Activated T-helper 9 cell treated with anti-CD3 and anti-CD28 coated beads, Interleukin-2, amount 50 U/mL, for 16 hours (primary cell): ENCODE measurements at regions not wholly inside any gene's neighbourhood (a gene's known extent, or its start where the extent isn't known, plus 50 kb on each side); places are given as distances from the start of the nearest gene placed in this dataset.
A peak's percentile ranks its signal among the peaks of the same experiment; 100 is the strongest.
"Not testable (repeated sequence)": the region's sequence is repeated elsewhere in the genome, so short reads cannot be mapped to it uniquely, and the experiment has no call there.

Experiments
- DNase-seq: peaks from one replicate; pipeline ENCODE4 v3.0.0-alpha.2; 2020; ENCODE audit warnings: low read depth

- DNase-seq, result no peak
Measured at GRCh38 chr9:20238921-20239320, 383.4 kb downstream of the MLLT3 start.

- no peak for DNase-seq
Measured at GRCh38 chr9:20237686-20238085, 384.6 kb downstream of the MLLT3 start.

GRCh38 chr9:20236676-20237075, 385.6 kb downstream of the MLLT3 start:
- DNase-seq, result no peak

- not testable (repeated sequence) for DNase-seq
Measured at GRCh38 chr9:20235206-20235605, 387.1 kb downstream of the MLLT3 start.

- no peak for DNase-seq
Measured at GRCh38 chr9:20228096-20228495, 394.2 kb downstream of the MLLT3 start.

- no peak for DNase-seq
Measured at GRCh38 chr9:20227166-20227874, 395.0 kb downstream of the MLLT3 start.

GRCh38 chr9:20226345-20226744, 396.0 kb downstream of the MLLT3 start:
- DNase-seq, result no peak

- DNase-seq, result no peak
Measured at GRCh38 chr9:20225826-20226225, 396.5 kb downstream of the MLLT3 start.

- DNase-seq, result no peak
Measured at GRCh38 chr9:20224756-20225155, 397.5 kb downstream of the MLLT3 start.

GRCh38 chr9:20220286-20220685, 402.0 kb downstream of the MLLT3 start:
- DNase-seq, result no peak

- no peak for DNase-seq
Measured at GRCh38 chr9:20219437-20219836, 402.9 kb downstream of the MLLT3 start.

GRCh38 chr9:20217596-20217995, 404.7 kb downstream of the MLLT3 start:
- DNase-seq, result no peak

- no peak for DNase-seq
Measured at GRCh38 chr9:20216438-20216837, 405.9 kb downstream of the MLLT3 start.

- DNase-seq, result no peak
Measured at GRCh38 chr9:20215552-20215951, 406.7 kb downstream of the MLLT3 start.

- DNase-seq, result no peak
Measured at GRCh38 chr9:20212806-20213205, 409.5 kb downstream of the MLLT3 start.

GRCh38 chr9:20209391-20210340, 412.6 kb downstream of the MLLT3 start:
- DNase-seq, result peak; percentile 17

GRCh38 chr9:20208961-20209371, 413.3 kb downstream of the MLLT3 start:
- DNase-seq, result no peak

- no peak for DNase-seq
Measured at GRCh38 chr9:20208226-20208625, 414.1 kb downstream of the MLLT3 start.

GRCh38 chr9:20207176-20207575, 415.1 kb downstream of the MLLT3 start:
- no peak for DNase-seq

GRCh38 chr9:20205821-20206220, 416.5 kb downstream of the MLLT3 start:
- DNase-seq, result no peak

- no peak for DNase-seq
Measured at GRCh38 chr9:20200991-20201431, 412.2 kb upstream of the SLC24A2 start.

- no peak for DNase-seq
Measured at GRCh38 chr9:20200581-20200980, 411.7 kb upstream of the SLC24A2 start.

- no peak for DNase-seq
Measured at GRCh38 chr9:20199111-20199510, 410.3 kb upstream of the SLC24A2 start.
